Common myeloid progenitor, CD34-positive (primary cell): ENCODE measurements at regions not wholly inside any gene's neighbourhood (a gene's known extent, or its start where the extent isn't known, plus 50 kb on each side); places are given as distances from the start of the nearest gene placed in this dataset.

Source experiments
- CTCF ChIA-PET: fragments of 350-600 bp; sonication (Branson Sonifier 250); formaldehyde crosslinking; loops from one replicate; lab custom pipeline; 2021; ENCODE audit warnings: antibody characterized with exemption; lab: Charles Lee
- POLR2A ChIA-PET: fragments of 350-600 bp; sonication (Branson Sonifier 250); formaldehyde crosslinking; loops from one replicate; lab custom pipeline; 2021; ENCODE audit warnings: antibody characterized with exemption; lab: Charles Lee
- DNase-seq, 3 donors: peaks; one replicate each; pipeline versions ENCODE4 v3.0.0 to v3.0.0-alpha.2; 2013
- H3K27ac ChIP-seq, 2 experiments: 1 replicate in 1 of 2; 2 replicates in 1 of 2; pipeline ENCODE4 v1.7.0; 2013; ENCODE audit warnings: inconsistent platforms in 2 of 2, low read length in 2 of 2, mild to moderate bottlenecking in 2 of 2, low read depth in 1 of 2, moderate library complexity in 1 of 2; ENCODE audit not compliant: severe bottlenecking in 2 of 2, insufficient read depth in 1 of 2, poor library complexity in 1 of 2
- H3K27me3 ChIP-seq, 5 experiments: replicated peaks in 2 of 5; 1 replicate in 3 of 5; 2 replicates in 2 of 5; pipeline versions ENCODE4 v1.6.1 to v1.7.0; 2013; ENCODE audit warnings: low read length in 4 of 5, mild to moderate bottlenecking in 2 of 5, moderate library complexity in 2 of 5, inconsistent platforms in 1 of 5; ENCODE audit not compliant: insufficient read depth in 5 of 5, control insufficient read depth in 4 of 5
- H3K36me3 ChIP-seq, 4 experiments: 1 replicate in 2 of 4; 2 replicates in 2 of 4; pipeline versions ENCODE4 v1.6.1 to v1.7.0; 2013; ENCODE audit warnings: low read length in 3 of 4, control low read depth in 1 of 4, mild to moderate bottlenecking in 1 of 4; ENCODE audit not compliant: control insufficient read depth in 4 of 4, insufficient read depth in 4 of 4
- H3K4me1 ChIP-seq, 4 experiments: 1 replicate in 3 of 4; 2 replicates in 1 of 4; pipeline versions ENCODE4 v1.6.1 to v1.7.1; 2013; ENCODE audit warnings: low read length in 3 of 4, mild to moderate bottlenecking in 3 of 4, control low read depth in 1 of 4, inconsistent platforms in 1 of 4, moderate library complexity in 1 of 4; ENCODE audit not compliant: control insufficient read depth in 4 of 4, insufficient read depth in 4 of 4; ENCODE audit errors: control extremely low read depth in 1 of 4
- H3K4me3 ChIP-seq, 7 experiments: 1 replicate in 4 of 7; 2 replicates in 3 of 7; pipeline versions ENCODE4 v1.5.1 to v1.7.0; 2013; ENCODE audit warnings: mild to moderate bottlenecking in 7 of 7, low read length in 6 of 7, moderate library complexity in 6 of 7, inconsistent platforms in 2 of 7, low read depth in 2 of 7, control low read depth in 1 of 7; ENCODE audit not compliant: insufficient read depth in 4 of 7, control insufficient read depth in 1 of 7; ENCODE audit errors: extremely low read depth in 1 of 7
- H3K9me3 ChIP-seq, 5 experiments: 1 replicate in 4 of 5; 2 replicates in 1 of 5; pipeline versions ENCODE4 v1.6.1 to v1.7.1; 2013; ENCODE audit warnings: low read length in 4 of 5, mild to moderate bottlenecking in 2 of 5, inconsistent platforms in 1 of 5, low read depth in 1 of 5, moderate library complexity in 1 of 5; ENCODE audit not compliant: control insufficient read depth in 4 of 5, insufficient read depth in 2 of 5; ENCODE audit errors: control extremely low read depth in 1 of 5
- WGBS: methylation state at CpG from one replicate; pipeline ENCODE4 v1.1.5; 2013; ENCODE audit not compliant: insufficient coverage; 5-methylcytosine and 5-hydroxymethylcytosine counted together

DNA sequence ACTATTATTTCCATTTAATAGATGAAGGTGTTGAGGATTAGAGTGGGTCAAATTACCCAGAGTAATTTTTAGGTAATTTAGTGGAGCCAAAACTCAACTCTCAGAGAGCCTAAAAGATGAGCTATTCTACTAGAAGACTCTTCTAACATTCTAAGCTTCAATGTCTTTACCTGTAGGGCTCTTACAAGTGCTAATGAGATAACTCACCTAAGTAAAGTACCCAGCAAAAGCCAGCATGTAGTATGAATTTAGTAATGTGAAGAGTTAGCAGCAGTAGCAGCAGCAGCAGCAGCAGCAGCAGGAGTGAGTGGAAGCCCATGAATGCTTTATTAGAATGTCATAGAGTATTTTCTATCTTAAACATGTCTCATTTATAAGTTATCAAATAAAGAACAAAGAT lies 1239.2 kb downstream of the FAM181B start:
- ChIA-PET CTCF (no interaction called here), POLR2A (no interaction called here)
- no peak overlapping the region for H3K27ac ChIP-seq
- no peaks in the 10 kb centered on the region for H3K4me1 ChIP-seq
- no peaks in the 10 kb centered on the region for H3K27me3 ChIP-seq
- no peak for DNase-seq
- no peak overlapping the region for H3K4me3 ChIP-seq
- no peaks in the 10 kb centered on the region for H3K36me3 ChIP-seq
- no peaks in the 10 kb centered on the region for H3K9me3 ChIP-seq

DNA sequence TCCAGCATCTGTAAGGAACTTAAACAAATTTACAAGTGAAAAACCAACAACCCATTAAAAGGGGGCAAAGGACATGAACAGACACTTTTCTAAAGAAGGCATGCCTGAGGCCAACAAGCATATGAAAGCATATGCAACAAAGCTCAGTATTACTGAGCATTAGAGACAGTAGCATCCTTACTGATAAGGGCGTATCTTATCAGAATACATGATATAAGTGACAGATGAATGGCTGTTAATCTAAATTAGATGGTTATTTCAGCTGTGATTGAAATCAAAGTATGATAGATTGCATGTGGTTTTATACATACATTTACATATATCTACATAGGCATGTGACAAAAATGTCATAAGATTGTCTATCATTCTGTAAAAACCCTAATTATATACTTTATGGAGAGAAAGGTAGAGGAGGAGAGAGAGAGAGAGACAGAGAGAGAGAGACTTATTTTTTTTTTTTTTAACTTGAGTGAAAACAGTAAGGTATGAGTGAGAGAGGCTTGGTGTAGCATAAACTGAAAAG lies 1240.7 kb downstream of the FAM181B start:
- 100% methylated on average over 1 of the region's 1 CpG for WGBS
- Histone ChIP-seq H3K4me3 (no peak overlapping the region), H3K9me3 (no peaks in the 10 kb centered on the region), H3K27ac (no peak overlapping the region), H3K4me1 (no peaks in the 10 kb centered on the region), H3K36me3 (no peaks in the 10 kb centered on the region), H3K27me3 (no peaks in the 10 kb centered on the region)
- ChIA-PET CTCF (no interaction called here), POLR2A (no interaction called here)
- no peak for DNase-seq

DNA sequence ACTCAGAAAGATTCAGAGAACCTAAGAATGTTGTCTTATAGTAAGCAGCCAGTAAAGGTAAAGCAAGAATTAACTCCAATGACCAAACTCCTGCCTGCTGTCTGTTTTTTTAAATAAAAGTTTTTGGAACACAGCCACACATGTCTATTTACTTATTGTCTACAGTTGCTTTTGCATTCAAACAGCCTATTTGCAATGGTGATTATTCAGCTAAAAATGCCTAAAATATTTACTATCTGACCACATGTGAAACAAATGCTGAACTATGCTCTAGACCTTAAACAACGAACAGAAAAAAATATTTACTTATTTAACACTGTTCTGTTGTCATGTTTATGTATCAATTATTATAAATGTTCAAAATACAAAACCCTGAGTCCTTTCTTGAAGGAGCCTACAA lies 1246.6 kb downstream of the FAM181B start:
- H3K4me3 ChIP-seq: no peak overlapping the region
- no peaks in the 10 kb centered on the region for H3K27me3 ChIP-seq
- no peaks in the 10 kb centered on the region for H3K9me3 ChIP-seq
- CTCF ChIA-PET: no interaction called here
- H3K27ac ChIP-seq: no peak overlapping the region
- no peaks in the 10 kb centered on the region for H3K4me1 ChIP-seq
- H3K36me3 ChIP-seq: no peaks in the 10 kb centered on the region
- DNase-seq: no peak
- no CpG with 5 or more reads among the region's 1 CpG for WGBS
- POLR2A ChIA-PET: no interaction called here

DNA sequence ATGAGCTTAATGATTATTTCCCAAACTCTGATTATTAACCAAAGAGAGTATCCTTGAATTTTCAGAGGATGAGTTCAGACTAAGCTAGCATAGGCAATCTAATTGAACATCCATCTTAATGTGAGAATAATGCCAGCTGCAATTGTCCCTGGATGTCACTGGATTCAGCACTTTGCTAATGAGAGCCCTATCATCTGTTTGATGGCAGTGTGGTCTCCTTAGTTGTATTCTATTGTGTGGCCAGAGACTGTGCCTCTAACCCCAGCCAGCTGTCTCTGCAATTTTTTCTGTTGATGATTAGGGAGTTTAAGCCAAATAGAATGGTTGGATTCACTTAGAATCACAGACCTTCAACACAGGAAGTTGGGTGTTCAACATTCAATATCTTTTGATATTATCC lies 1249.5 kb downstream of the FAM181B start:
- Histone ChIP-seq H3K4me3 (no peak overlapping the region), H3K27ac (no peak overlapping the region), H3K27me3 (no peaks in the 10 kb centered on the region), H3K9me3 (no peaks in the 10 kb centered on the region), H3K36me3 (no peaks in the 10 kb centered on the region), H3K4me1 (no peaks in the 10 kb centered on the region)
- CTCF ChIA-PET: interaction anchor here (1.4 kb wide), 1 partner anchor 11 kb away, joined by 4 read pairs; no protein-coding TSS in a partner anchor
- DNase-seq: no peak
- POLR2A ChIA-PET: no interaction called here

DNA sequence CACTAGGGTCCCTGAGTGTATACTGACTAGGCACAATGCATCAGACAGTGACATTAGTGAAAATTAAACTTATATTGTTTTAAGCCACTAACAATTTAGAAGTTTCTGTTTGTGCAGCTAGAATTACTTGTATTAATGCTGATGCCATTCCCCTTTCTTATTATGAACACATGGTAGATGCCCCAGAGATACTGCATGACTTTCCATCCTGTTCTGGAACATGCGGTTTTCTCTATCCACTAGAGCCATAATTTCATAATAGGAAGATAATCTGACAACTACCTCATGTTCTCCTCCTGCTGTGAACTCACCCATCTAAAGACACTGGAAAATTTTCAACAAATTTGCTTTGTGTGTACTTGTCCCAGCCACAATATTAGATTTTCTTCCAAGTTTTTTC lies 1256.4 kb downstream of the FAM181B start:
- ChIA-PET POLR2A (no interaction called here), CTCF (no interaction called here)
- DNase-seq: peak in 2 of 3 donors; percentile 42 to 61
- Histone ChIP-seq H3K27ac (no peak overlapping the region), H3K36me3 (no peaks in the 10 kb centered on the region), H3K27me3 (no peaks in the 10 kb centered on the region), H3K4me1 (no peaks in the 10 kb centered on the region), H3K4me3 (no peak overlapping the region), H3K9me3 (no peaks in the 10 kb centered on the region)
- 33% methylated on average over 1 of the region's 1 CpG for WGBS

DNA sequence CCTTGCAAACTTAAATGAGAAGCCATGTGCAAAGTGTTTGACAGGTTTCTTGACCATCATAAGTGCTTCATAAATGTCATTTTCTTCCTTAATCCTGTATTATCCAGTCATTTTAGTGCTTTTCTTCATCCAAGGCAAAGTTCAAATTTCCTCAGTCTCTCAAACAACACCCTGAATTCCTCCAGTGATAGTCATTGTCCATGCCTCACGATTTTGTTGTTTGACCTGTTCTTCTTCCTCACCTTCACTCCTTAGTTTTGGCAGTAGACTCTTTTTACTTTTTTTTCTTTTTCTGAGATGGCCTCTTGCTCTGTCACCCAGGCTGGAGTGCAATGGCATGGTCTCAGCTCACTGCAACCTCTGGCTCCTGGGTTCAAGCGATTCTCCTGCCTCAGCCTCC lies 1257.3 kb downstream of the FAM181B start:
- Histone ChIP-seq H3K27ac (no peak overlapping the region), H3K27me3 (no peaks in the 10 kb centered on the region), H3K4me1 (no peaks in the 10 kb centered on the region), H3K36me3 (no peaks in the 10 kb centered on the region), H3K9me3 (no peaks in the 10 kb centered on the region), H3K4me3 (no peak overlapping the region)
- POLR2A ChIA-PET: no interaction called here
- 100% methylated on average over 1 of the region's 2 CpGs for WGBS
- CTCF ChIA-PET: no interaction called here
- no peak for DNase-seq

DNA sequence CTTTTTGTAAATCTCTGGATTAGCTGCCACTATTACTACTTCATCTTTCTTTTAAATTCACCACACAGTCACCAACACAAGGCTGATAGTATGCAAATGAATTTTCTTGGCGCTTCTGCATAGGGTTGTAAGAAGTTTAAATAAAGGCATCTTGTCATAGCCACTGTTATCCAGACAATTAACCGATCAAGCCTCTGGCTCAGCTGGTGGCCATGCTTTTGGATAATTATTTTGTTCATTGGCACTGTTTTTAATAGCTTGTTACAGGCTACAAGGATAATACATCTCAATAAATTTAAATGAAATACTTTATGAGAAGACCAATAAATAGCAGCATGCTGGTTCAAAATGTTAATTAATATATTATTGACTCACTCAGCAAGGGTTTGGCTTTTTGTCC lies 1261.0 kb downstream of the FAM181B start:
- Histone ChIP-seq H3K9me3 (no peaks in the 10 kb centered on the region), H3K4me3 (no peak overlapping the region), H3K4me1 (no peaks in the 10 kb centered on the region), H3K27me3 (no peaks in the 10 kb centered on the region), H3K36me3 (no peaks in the 10 kb centered on the region), H3K27ac (no peak overlapping the region)
- ChIA-PET CTCF (no interaction called here), POLR2A (no interaction called here)
- no peak for DNase-seq
- no CpG with 5 or more reads among the region's 2 CpGs for WGBS
